ENCODE measurements at regions not wholly inside any gene's neighbourhood (a gene's known extent, or its start where the extent isn't known, plus 50 kb on each side); places are given as distances from the start of the nearest gene placed in this dataset.

DNA sequence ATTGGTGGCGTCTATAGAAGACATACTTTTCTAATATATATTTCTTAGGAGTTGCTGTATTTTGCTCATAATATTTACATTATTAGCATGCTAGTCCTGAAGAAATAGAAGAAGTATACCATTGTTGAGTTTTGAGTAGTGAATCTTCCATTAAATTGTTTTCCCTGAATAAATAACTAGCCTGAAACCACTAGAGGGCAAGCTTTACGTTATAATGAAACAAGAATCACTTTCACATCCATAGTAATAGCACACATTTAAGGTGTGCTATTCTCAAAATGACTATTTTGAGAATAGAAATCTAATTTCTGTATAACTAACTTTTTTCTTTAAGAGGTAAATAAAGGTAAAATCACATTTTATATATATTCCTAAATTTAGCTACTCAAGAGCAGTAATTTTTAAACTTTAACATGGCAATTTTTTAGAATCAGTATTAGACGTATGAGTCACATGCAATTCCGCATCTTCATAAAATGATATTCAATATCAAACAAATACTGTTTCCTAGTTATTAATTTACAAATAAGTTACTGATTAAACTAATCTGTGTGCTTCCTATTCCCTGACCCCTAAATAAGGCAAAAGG lies 213.2 kb upstream of the MANEA start:
- peak in 2 of 3 experiments; percentile 40 to 67 for DNase-seq

- no peak for DNase-seq
Measured at GRCh38 chr6:95365454-95365853, 211.9 kb upstream of the MANEA start.

DNA sequence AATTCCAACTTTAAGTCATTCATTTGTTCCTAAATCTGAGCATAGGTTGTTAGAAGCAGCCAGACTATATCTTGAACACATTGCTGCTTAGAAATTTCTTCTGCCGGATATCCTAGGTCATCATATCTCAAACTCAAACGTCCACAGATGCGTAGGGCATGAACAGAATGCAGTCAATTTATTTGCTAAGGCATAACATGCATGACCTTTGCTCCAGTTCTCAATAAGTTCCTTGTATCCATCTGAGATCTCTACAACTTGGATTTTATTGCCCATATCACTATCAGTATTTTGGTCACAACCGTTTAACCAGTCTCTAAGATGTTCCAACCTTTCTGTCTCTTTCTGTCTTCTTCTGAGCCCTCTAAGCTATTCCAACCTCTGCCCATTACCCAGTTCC lies 210.9 kb upstream of the MANEA start:
- DNase-seq, result no peak

GRCh38 chr6:95383878-95384277 lies 193.5 kb upstream of the MANEA start:
- no peak for DNase-seq

DNA sequence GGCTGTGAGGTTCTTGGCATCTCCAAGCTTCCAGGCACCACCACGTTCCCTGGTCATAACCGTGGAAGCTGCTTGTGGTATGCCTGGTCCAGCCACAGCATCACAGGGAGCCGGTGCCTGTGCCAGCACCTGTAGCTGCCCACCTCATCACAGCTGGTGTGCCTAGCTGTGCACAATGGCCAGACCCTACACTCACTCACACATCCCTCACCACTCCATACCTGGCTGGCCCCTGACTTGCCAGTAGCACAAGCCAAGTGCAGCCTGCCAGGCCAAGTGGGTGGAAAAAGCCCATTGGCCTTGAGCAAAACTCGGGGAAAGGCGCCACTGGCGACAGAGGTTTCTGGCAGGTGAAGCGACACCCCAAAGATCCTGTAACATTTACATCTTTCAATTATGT lies 192.3 kb upstream of the MANEA start:
- DNase-seq, result no peak

DNA sequence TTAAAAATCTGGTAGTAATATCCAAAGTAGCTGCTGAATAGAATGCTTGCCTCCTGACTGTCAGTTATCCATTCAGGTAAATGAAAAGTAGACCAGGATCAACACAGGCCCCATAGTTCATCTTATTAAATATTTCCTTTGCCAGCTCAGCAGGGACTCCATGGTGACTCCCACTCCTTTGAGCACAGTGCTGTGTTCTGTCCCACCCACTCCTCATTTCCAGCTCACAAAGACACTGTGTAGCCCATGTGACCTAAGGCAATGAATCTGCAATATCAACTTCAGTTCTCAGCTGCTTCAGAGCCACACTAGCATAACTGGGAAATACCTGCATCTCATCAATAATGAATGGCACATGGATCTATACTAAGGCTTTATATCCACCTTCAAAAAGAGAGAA lies 189.5 kb upstream of the MANEA start:
- DNase-seq, result peak in 1 of 3 experiments; percentile 35

GRCh38 chr6:95404777-95405176 lies 172.6 kb upstream of the MANEA start:
- DNase-seq, result no peak

GRCh38 chr6:95408111-95408510 lies 169.2 kb upstream of the MANEA start:
- no peak for DNase-seq

- DNase-seq, result no peak
Measured at GRCh38 chr6:95410168-95410567, 167.2 kb upstream of the MANEA start.

DNA sequence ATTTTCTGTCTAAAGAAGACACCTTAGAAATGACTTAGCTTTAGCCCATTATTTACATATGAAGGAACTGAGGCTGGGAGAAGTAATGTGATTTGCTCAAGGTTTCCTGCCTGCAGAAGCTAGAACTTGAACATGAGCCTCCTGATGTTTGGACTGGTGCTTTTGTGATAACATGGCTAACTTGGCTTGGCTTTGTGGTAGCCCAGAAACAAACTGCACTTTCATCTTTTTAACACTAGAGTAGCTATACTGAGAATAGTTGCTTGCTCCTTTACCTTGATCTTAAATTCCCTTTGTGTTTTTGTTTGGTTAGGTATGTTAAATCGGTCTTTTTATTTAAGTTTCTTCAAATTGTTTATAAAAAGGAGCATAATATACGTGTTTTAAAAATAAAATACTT lies 163.5 kb upstream of the MANEA start:
- no peak for DNase-seq

DNA sequence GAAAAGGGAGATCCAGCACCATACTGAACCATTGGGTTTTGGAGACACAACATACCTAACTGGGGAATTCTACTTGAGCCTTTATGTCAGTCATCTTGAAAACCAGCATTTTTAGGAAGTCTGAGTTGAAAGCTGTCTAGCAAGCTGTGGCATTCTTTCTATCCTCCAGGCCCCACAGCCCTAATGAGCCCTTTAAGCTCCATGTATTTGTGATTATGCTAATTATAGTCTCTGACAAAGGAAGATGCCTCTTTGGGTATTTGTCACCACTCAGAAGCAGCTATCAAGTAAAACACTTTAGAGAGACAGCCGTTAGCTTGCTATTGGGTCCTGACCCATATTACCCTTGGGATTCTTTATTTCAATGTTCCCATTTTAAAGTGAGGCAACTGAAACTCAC lies 159.5 kb upstream of the MANEA start:
- DNase-seq, result peak in 1 of 3 experiments; percentile 19

GRCh38 chr6:95420792-95421191 lies 156.5 kb upstream of the MANEA start:
- DNase-seq, result no peak

GRCh38 chr6:95423331-95423730 lies 154.0 kb upstream of the MANEA start:
- no peak for DNase-seq

DNA sequence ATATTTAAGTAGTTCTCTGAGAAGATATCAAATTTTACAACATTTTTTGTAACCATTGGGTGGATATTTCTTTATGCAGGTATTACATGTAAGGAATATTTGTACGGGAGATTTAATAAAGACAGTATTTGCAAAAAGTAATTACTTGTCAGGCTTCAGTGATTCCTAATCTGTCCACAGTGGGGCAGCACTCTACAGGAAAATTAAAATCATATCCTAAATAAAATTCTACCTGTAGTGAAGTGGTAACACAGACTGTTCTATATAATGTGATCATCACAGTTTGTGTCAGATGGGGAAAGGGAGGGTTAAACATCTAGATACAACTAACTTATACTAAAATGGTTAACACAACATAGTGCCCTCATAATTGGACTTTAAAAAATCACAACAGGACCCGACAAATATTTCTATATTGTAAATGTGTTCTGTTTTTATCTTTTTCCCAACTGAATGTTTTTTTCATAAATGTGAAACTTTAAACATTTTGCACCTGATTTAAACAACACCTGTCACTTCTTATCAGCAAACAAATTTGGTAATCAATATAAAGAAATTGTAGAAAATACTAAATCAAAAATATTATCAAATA lies 145.6 kb upstream of the MANEA start:
- DNase-seq, result peak; percentile 25 to 76 (median 61)

GRCh38 chr6:95439741-95440140 lies 137.6 kb upstream of the MANEA start:
- DNase-seq, result no peak

- DNase-seq, result no peak
Measured at GRCh38 chr6:95448208-95448607, 129.1 kb upstream of the MANEA start.

GRCh38 chr6:95469511-95469910 lies 107.8 kb upstream of the MANEA start:
- no peak for DNase-seq

GRCh38 chr6:95478941-95479340 lies 98.4 kb upstream of the MANEA start:
- DNase-seq, result no peak

DNA sequence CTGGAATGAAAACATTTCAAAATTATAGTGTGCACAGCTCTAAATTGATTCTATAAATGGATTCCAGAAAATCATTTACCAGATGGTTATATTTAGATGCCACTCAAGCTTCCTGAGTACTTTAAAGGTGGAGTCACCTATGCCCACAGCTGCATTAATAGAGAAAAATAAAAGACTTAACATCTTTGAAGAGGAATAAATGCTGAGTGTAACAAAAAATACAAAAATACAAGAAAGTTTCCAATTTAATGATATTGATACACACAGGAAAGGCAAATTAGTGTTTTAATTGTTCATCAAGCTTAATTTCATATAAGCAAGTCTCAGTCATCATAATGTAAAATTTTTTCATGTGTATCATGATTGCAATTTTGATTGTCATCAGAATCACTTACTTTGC lies 89.5 kb upstream of the MANEA start:
- peak in 2 of 3 experiments; percentile 11 to 55 for DNase-seq

GRCh38 chr6:95489185-95489863 lies 88.0 kb upstream of the MANEA start:
- DNase-seq, result no peak

DNA sequence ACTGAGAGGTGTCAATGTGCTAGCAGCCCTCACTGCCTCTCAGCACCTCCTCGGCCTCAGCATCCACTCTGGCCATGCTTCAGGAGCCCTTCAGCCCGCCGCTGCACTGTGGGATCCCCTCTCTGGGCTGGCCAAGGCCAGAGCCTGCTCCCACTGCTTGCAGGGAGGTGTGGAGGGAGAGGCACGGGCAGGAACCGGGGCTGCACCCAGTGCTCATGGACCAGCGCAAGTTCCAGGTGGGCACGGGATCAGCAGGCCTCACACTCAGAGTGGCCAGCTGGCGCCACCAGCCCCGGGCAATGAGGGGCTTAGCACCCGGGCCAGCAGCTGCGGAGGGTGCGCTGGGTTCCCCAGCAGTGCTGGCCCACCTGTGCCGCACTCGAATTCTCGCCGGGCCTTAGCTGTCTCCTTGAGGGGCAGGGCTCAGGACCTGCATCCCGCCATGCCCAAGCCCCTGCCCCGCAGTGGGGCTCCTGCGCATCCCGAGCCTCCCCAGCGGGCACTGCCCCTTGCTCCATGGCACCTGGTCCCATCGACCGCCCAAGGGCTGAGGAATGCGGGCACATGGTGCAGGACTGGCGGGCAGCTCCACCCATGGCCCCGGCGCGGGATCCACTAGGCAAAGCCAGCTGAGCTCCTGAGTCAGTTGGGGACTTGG lies 80.4 kb upstream of the MANEA start:
- DNase-seq, result no peak

DNA sequence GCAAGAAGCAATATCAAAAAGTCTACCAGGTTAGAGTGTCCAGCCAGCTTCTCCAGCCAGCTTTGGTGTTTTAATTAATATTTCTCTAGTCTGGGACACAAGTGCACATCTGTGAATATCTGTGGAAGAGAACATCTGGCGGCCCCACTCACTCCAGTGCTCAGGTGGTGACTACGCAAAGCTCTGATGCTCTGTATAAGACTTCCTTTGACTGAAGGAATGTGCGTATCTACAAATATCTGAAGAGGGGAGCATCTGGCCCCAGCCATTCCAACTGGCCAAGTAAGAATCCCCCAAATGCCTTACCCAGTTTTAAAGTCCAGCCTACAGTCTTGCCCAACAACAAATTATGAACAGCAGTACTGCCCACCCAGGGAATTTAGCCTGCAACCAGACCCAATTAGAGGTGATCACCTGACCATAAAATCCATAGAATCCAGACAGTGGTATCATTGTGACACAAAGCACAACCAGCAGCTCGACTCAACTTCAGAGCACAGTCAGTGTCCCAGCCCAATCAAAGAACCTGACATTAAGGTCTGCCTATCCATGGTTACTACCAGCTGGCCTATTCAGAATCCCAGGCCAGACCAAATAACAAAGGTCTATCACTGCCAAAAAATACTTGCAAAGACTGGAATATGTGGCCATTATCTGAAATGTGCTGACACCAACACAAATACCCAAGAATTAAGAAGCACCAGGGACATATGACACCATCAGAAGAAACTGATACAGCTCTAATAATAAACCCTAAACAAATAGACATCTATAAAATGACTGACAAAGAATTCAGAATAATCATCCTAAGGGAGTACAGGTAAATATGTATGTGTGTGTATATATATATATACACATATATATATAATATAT lies 76.1 kb upstream of the MANEA start:
- peak in 1 of 3 experiments; percentile 3 for DNase-seq

- DNase-seq, result no peak
Measured at GRCh38 chr6:95503568-95503967, 73.8 kb upstream of the MANEA start.
